B cell (primary cell): ENCODE measurements at regions not wholly inside any gene's neighbourhood (a gene's known extent, or its start where the extent isn't known, plus 50 kb on each side); places are given as distances from the start of the nearest gene placed in this dataset.

Experiments used
- ATAC-seq: fragments of 200-7000 bp; cut with Tn5 transposase; one replicate; pipeline ENCODE4 v1.10.0; 2021; ENCODE audit warnings: low read depth, mild to moderate bottlenecking, moderate number of reproducible peaks, moderate library complexity
- CTCF ChIA-PET: fragments of 350-600 bp; sonication (Branson Sonifier 250); formaldehyde crosslinking; loops from one replicate; lab custom pipeline; 2021; ENCODE audit warnings: antibody characterized with exemption, inconsistent platforms; lab: Charles Lee
- POLR2A ChIA-PET: fragments of 350-600 bp; sonication (Branson Sonifier 250); formaldehyde crosslinking; loops from one replicate; lab custom pipeline; 2021; ENCODE audit warnings: antibody characterized with exemption; lab: Charles Lee
- DNase-seq: peaks from one replicate; pipeline ENCODE4 v3.0.0; 2013
- H2AFZ ChIP-seq: 2 replicates; pipeline ENCODE4 v1.6.1; 2012; ENCODE audit warnings: mild to moderate bottlenecking, low read depth, low read length; ENCODE audit not compliant: insufficient read depth, poor library complexity, severe bottlenecking
- H3K27ac ChIP-seq, 2 donors: 1 replicate in 1 of 2; 2 replicates in 1 of 2; pipeline ENCODE4 v1.5.1; 2012 to 2013; ENCODE audit warnings: low read length in 2 of 2, mild to moderate bottlenecking in 2 of 2, moderate library complexity in 1 of 2
- H3K27me3 ChIP-seq, 4 experiments: fragments of 200-600 bp in 1 of 4; sonication (generic) in 1 of 4; replicated peaks in 1 of 4; 1 replicate in 2 of 4; 2 replicates in 2 of 4; pipeline versions ENCODE4 v1.6.1 to v1.7.0; 2013 to 2016; ENCODE audit warnings: low read length in 3 of 4, mild to moderate bottlenecking in 2 of 4, mixed read lengths in 1 of 4, moderate library complexity in 1 of 4; ENCODE audit not compliant: insufficient read depth in 4 of 4, control insufficient read depth in 3 of 4; ENCODE audit errors: control extremely low read depth in 1 of 4
- H3K36me3 ChIP-seq, 2 experiments: replicated peaks in 1 of 2; 1 replicate in 1 of 2; 2 replicates in 1 of 2; pipeline versions ENCODE4 v1.6.1 to v1.7.1; 2013; ENCODE audit warnings: low read length in 1 of 2; ENCODE audit not compliant: insufficient read depth in 2 of 2, control insufficient read depth in 1 of 2; ENCODE audit errors: control extremely low read depth in 1 of 2, extremely low read depth in 1 of 2
- H3K4me1 ChIP-seq, 2 donors: fragments of 200-600 bp in 1 of 2; sonication (generic) in 1 of 2; 1 replicate in 1 of 2; 2 replicates in 1 of 2; pipeline versions ENCODE4 v1.5.1 to v1.6.1; 2013 to 2017; ENCODE audit warnings: low read length in 2 of 2; ENCODE audit not compliant: control insufficient read depth in 2 of 2, insufficient read depth in 2 of 2
- H3K4me2 ChIP-seq: replicated peaks from 2 replicates; pipeline ENCODE3; 2012; ENCODE audit warnings: mild to moderate bottlenecking, low read depth, low read length; ENCODE audit not compliant: poor library complexity, severe bottlenecking
- H3K4me3 ChIP-seq, 5 experiments: fragments of 200-600 bp in 1 of 5; sonication (generic) in 1 of 5; 1 replicate in 3 of 5; 2 replicates in 2 of 5; pipeline versions ENCODE4 v1.5.1 to v1.7.0; 2011 to 2016; ENCODE audit warnings: low read length in 4 of 5, mild to moderate bottlenecking in 4 of 5, low read depth in 2 of 5, control low read depth in 1 of 5, moderate library complexity in 1 of 5; ENCODE audit not compliant: insufficient read depth in 1 of 5; ENCODE audit errors: control extremely low read depth in 1 of 5, extremely low read depth in 1 of 5
- H3K79me2 ChIP-seq: fragments of 200-600 bp; sonication (generic); one replicate; pipeline ENCODE4 v1.6.0; 2016; ENCODE audit warnings: low read length; ENCODE audit not compliant: control insufficient read depth, insufficient read depth
- H3K9ac ChIP-seq: fragments of 200-600 bp; sonication (generic); 2 replicates; pipeline ENCODE4 v1.6.1; 2017; ENCODE audit warnings: mild to moderate bottlenecking, low read length, moderate library complexity
- H3K9me3 ChIP-seq, 3 donors: one replicate each; pipeline versions ENCODE4 v1.6.1 to v1.7.1; 2013; ENCODE audit warnings: low read length in 2 of 3; ENCODE audit not compliant: control insufficient read depth in 2 of 3, insufficient read depth in 1 of 3; ENCODE audit errors: control extremely low read depth in 1 of 3
- H4K20me1 ChIP-seq: 2 replicates; pipeline ENCODE4 v1.6.0; 2012; ENCODE audit warnings: mild to moderate bottlenecking, low read length; ENCODE audit not compliant: insufficient read depth, control insufficient read depth, poor library complexity, severe bottlenecking
- H3K27ac Mint-ChIP-seq: one replicate; pipeline ENCODE4 v1.8.0; 2021; ENCODE audit warnings: mixed read lengths
- H3K27me3 Mint-ChIP-seq: one replicate; pipeline ENCODE4 v1.8.0; 2021; ENCODE audit warnings: mixed read lengths
- H3K4me1 Mint-ChIP-seq: one replicate; pipeline ENCODE4 v1.8.0; 2021; ENCODE audit warnings: mixed read lengths
- H3K4me3 Mint-ChIP-seq: one replicate; pipeline ENCODE4 v1.8.0; 2021; ENCODE audit warnings: mixed read lengths
- H3K9me3 Mint-ChIP-seq: one replicate; pipeline ENCODE4 v1.8.0; 2022; ENCODE audit warnings: mixed read lengths; ENCODE audit not compliant: insufficient read depth
- EZH2 ChIP-seq: IDR thresholded peaks from 2 replicates; pipeline ENCODE4 v1.6.1; 2012; ENCODE audit warnings: borderline replicate concordance, low read depth, mild to moderate bottlenecking, moderate library complexity, low read length; ENCODE audit not compliant: insufficient read depth, poor library complexity, severe bottlenecking
- WGBS: methylation state at CpG from one replicate; pipeline ENCODE4 v1.1.5; 2013; ENCODE audit warnings: missing lambda C conversion rate; ENCODE audit not compliant: insufficient coverage; 5-methylcytosine and 5-hydroxymethylcytosine counted together
- intact Hi-C: fragments of 100-400 bp; cut with micrococcal nuclease; formaldehyde crosslinking; loops from one replicate; pipeline ENCODE4 v1.10.0; 2022
- TF ChIP-seq, protein P1 (sequence below): fragments of 200-600 bp; IDR thresholded peaks from one replicate; pipeline ENCODE4 v1.8.0; 2022; ENCODE audit warnings: antibody characterized with exemption, mild to moderate bottlenecking

DNA sequence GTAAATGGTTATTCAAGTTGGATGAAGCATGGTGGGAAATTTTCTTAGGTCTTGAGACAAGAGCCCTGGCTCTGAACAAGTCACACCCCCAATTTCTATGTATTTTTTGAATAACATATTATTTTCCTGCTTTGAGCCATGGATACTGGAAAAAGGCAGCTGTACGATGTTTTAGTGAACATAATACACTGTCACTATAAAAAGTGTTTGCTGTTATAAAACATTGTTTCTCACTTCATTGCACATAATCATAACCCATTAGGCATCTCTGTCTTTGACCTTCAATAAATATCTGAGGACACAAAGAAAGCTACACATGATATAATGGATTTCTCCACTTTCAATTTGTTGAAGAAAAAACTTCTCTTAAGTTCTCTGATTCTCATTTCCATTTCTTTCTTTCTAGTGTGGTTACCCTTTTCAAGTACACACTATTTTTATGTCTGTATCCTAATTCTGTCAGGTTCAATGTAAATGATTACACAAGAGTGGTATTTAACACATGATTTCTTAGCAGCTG is 283.9 kb upstream of the SP8 start:
- H3K4me1 ChIP-seq: no peaks in the 10 kb centered on the region
- H2AFZ ChIP-seq: no peak overlapping the region
- Mint-ChIP-seq H3K27me3 (no peaks in the 10 kb centered on the region), H3K4me3 (no peak overlapping the region), H3K27ac (no peak overlapping the region), H3K9me3 (no peaks in the 10 kb centered on the region), H3K4me1 (no peaks in the 10 kb centered on the region)
- DNase-seq: no peak
- ChIA-PET CTCF (no interaction called here), POLR2A (no interaction called here)
- no peaks in the 10 kb centered on the region for H3K27me3 ChIP-seq
- no peak overlapping the region for H3K4me3 ChIP-seq
- ATAC-seq: no peak
- H3K9ac ChIP-seq: no peak overlapping the region
- no peaks in the 10 kb centered on the region for H3K9me3 ChIP-seq
- intact Hi-C loops: no loop called here
- H3K36me3 ChIP-seq: no peaks in the 10 kb centered on the region
- no CpG with 5 or more reads among the region's 1 CpG for WGBS
- no peak overlapping the region for H3K4me2 ChIP-seq
- TF ChIP-seq, protein P1, sequence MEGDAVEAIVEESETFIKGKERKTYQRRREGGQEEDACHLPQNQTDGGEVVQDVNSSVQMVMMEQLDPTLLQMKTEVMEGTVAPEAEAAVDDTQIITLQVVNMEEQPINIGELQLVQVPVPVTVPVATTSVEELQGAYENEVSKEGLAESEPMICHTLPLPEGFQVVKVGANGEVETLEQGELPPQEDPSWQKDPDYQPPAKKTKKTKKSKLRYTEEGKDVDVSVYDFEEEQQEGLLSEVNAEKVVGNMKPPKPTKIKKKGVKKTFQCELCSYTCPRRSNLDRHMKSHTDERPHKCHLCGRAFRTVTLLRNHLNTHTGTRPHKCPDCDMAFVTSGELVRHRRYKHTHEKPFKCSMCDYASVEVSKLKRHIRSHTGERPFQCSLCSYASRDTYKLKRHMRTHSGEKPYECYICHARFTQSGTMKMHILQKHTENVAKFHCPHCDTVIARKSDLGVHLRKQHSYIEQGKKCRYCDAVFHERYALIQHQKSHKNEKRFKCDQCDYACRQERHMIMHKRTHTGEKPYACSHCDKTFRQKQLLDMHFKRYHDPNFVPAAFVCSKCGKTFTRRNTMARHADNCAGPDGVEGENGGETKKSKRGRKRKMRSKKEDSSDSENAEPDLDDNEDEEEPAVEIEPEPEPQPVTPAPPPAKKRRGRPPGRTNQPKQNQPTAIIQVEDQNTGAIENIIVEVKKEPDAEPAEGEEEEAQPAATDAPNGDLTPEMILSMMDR: no peak
- no peak for TF ChIP-seq EZH2
- H3K79me2 ChIP-seq: no peaks in the 10 kb centered on the region
- H3K27ac ChIP-seq: no peak overlapping the region
- no peaks in the 10 kb centered on the region for H4K20me1 ChIP-seq

DNA sequence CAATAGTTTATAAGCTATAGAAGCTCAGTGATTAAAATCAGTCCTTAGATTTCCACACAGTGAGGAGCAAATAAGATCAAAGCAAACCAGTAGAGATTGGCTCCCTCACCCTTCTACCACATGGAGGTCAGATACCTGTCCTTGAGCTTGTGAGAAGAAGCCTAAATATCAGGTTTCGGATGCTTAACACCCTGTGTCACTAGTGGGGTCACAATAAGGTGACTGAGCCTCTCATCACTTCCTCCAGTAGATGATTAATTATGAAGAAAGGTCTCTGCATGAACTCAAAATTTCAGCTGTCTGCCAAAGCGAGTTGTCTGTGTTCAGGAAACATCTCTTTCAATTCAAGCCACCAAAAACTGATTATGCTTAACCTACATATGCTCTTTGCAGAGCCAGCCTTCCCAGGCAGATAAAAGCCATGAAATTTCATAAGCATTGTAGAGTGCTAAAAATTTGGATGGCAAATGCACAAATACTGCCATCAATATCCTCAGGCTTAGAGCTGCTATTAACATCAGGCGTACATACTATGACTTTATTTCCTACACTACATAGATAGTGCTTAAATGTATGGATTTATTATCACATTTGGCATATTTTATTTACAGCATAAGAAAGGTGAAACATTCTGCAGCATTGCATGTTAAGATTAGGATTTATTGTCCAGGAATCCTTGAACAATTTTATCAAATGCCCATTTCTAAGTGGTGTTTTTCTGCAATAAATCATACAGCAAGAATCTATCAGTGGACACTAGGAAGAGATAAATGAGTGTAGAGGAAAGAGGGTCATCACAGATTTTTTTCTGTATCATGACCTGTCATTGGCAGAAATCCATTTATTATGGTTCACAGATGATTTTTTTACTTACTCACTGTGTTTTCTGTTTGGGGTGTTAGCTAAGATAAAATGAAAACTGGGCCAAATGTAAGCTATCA is 285.1 kb upstream of the SP8 start:
- ChIA-PET POLR2A (no interaction called here), CTCF (no interaction called here)
- H3K27me3 Mint-ChIP-seq: no peaks in the 10 kb centered on the region
- Histone ChIP-seq H3K27me3 (no peaks in the 10 kb centered on the region), H3K4me3 (no peak overlapping the region), H2AFZ (no peak overlapping the region), H3K9me3 (no peaks in the 10 kb centered on the region), H3K4me1 (no peaks in the 10 kb centered on the region), H3K9ac (no peak overlapping the region), H4K20me1 (no peaks in the 10 kb centered on the region), H3K4me2 (no peak overlapping the region), H3K27ac (no peak overlapping the region), H3K36me3 (no peaks in the 10 kb centered on the region), H3K79me2 (no peaks in the 10 kb centered on the region)
- H3K27ac Mint-ChIP-seq: no peak overlapping the region
- intact Hi-C loops: no loop called here
- no peaks in the 10 kb centered on the region for H3K9me3 Mint-ChIP-seq
- no peak for DNase-seq
- ATAC-seq: no peak
- no peak overlapping the region for H3K4me3 Mint-ChIP-seq
- TF ChIP-seq, protein P1: no peak
- TF ChIP-seq EZH2: no peak
- no peaks in the 10 kb centered on the region for H3K4me1 Mint-ChIP-seq
- WGBS: no CpG with 5 or more reads among the region's 3 CpGs
